ENCODE measurements at regions not wholly inside any gene's neighbourhood (a gene's known extent, or its start where the extent isn't known, plus 50 kb on each side); places are given as distances from the start of the nearest gene placed in this dataset.

DNA sequence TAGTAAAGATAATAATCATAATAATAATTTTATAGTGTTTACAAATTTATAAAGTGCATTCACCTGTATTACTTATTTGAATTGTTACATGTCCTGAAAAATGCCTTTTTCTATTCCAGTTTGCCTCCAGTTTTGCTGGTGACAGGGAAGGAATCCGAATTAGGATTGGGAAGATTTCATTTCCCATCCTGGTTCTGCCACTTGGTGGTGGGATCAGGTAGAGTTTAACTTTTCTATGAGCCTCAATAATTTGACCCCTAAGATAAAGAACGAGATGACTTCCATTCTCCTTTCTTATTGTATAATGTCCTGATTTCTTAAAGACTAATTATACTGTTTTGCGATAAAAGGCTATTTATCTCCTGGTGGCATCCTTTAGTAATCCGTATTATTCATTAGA is 1090.9 kb downstream of the RAPGEF2 start:
- WGBS, 3 donors, result 70 to 76% (median 74%) methylated on average over 4 of the region's 4 CpGs
- TF ChIP-seq, protein P1, sequence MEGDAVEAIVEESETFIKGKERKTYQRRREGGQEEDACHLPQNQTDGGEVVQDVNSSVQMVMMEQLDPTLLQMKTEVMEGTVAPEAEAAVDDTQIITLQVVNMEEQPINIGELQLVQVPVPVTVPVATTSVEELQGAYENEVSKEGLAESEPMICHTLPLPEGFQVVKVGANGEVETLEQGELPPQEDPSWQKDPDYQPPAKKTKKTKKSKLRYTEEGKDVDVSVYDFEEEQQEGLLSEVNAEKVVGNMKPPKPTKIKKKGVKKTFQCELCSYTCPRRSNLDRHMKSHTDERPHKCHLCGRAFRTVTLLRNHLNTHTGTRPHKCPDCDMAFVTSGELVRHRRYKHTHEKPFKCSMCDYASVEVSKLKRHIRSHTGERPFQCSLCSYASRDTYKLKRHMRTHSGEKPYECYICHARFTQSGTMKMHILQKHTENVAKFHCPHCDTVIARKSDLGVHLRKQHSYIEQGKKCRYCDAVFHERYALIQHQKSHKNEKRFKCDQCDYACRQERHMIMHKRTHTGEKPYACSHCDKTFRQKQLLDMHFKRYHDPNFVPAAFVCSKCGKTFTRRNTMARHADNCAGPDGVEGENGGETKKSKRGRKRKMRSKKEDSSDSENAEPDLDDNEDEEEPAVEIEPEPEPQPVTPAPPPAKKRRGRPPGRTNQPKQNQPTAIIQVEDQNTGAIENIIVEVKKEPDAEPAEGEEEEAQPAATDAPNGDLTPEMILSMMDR (IDR thresholded peaks at IDR 0.05), result no peak
- TF ChIP-seq EP300 (IDR thresholded peaks at IDR 0.05), result no peak
- no peak for TF ChIP-seq POLR2A (IDR thresholded peaks at IDR 0.05)
- intact Hi-C loops (cut with DNase I), result no loop called here
- no peaks in the 10 kb centered on the region for H3K36me3 ChIP-seq
- H3K4me3 ChIP-seq, result no peak overlapping the region
- H3K27ac ChIP-seq, result no peak overlapping the region
- no peaks in the 10 kb centered on the region for H3K9me3 ChIP-seq
- H3K27me3 ChIP-seq, result no peaks in the 10 kb centered on the region
- DNase-seq, result no peak
- no peaks in the 10 kb centered on the region for H3K4me1 ChIP-seq (ENCODE audit: insufficient read depth)

DNA sequence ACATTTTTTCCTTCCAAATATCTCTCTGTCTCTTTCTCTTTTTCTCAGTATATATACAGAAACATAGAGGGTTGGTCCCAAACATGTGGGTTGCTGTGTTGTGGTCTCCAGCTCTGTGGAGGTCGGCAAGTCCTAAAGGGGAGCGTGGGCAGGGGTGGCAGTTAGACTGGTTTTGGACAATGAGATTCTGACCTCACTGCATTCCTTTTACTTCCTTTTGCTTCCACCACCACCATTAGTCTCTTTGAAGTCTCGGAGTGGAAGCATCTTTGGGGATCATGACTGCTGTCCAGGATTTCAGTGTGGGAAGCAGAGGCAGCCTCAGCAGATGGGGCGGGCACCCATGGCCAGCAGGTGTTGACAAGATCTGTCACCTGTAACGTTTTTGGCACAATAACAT is 1091.8 kb downstream of the RAPGEF2 start:
- no peak overlapping the region for H3K27ac ChIP-seq
- 73 to 87% (median 74%) methylated on average over 5 of the region's 5 CpGs for WGBS, 3 donors
- intact Hi-C loops (cut with DNase I), result no loop called here

DNA sequence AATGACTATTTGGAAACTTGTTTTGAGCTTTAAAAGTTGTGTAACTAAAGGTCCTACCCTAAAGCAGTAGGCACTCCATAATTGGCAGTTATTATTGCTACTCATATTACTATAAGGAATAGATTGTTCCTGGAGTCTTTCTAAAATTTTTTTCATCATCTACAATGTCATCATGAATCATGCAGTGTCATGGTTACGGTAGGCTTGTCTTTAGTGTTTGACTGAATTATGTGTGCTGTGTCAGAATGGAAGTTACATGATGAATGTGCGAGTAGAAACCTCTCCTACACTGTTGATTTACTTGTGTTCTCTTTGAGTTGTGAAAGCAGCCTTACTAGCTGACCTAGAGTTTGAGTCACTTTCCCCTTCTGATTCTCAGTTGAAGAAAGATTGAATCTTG is 1099.9 kb downstream of the RAPGEF2 start:
- no peak overlapping the region for H3K4me3 ChIP-seq
- intact Hi-C loops (cut with DNase I), result no loop called here
- DNase-seq, result no peak
- no peaks in the 10 kb centered on the region for H3K27me3 ChIP-seq
- H3K4me1 ChIP-seq (ENCODE audit: insufficient read depth), result no peaks in the 10 kb centered on the region
- 58 to 71% (median 62%) methylated on average over 2 of the region's 2 CpGs for WGBS, 3 donors
- no peak for TF ChIP-seq EP300 (IDR thresholded peaks at IDR 0.05)
- H3K36me3 ChIP-seq, result no peaks in the 10 kb centered on the region
- H3K9me3 ChIP-seq, result no peaks in the 10 kb centered on the region
- H3K27ac ChIP-seq, result no peak overlapping the region

More for the DNA sequence above, 1091.8 kb downstream of the RAPGEF2 start:
- no peak for DNase-seq
- Histone ChIP-seq H3K27me3 (no peaks in the 10 kb centered on the region), H3K4me1 (ENCODE audit: insufficient read depth) (no peaks in the 10 kb centered on the region), H3K9me3 (no peaks in the 10 kb centered on the region), H3K4me3 (no peak overlapping the region), H3K36me3 (no peaks in the 10 kb centered on the region)
- TF ChIP-seq EP300 (IDR thresholded peaks at IDR 0.05), result no peak
- TF ChIP-seq, protein P1 (IDR thresholded peaks at IDR 0.05), result no peak
- TF ChIP-seq POLR2A (IDR thresholded peaks at IDR 0.05), result no peak

DNA sequence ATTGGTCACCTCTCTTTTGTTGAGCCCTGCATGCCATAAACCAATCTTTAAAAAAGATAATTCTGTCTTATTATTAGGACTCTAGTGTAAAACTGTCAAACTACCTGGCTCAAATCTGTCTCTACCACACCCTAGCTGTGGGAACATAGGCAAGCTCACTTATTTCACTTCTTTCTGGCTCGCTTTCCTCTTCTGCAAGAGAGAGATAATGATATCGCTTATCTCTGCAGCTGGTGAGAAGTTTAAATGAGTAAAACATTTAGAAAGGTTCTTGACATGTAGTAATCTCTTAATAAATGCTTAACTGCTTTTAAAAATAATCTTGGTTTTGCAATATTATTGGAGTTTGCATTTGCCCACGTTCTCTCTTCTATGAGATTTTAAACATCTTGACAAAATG is 1109.2 kb downstream of the RAPGEF2 start:
- TF ChIP-seq POLR2A (IDR thresholded peaks at IDR 0.05) (no peak), EP300 (IDR thresholded peaks at IDR 0.05) (no peak)
- TF ChIP-seq, protein P1 (IDR thresholded peaks at IDR 0.05), result no peak
- no peaks in the 10 kb centered on the region for H3K4me1 ChIP-seq (ENCODE audit: insufficient read depth)
- DNase-seq, result no peak
- WGBS, 3 donors, result 15 to 28% (median 21%) methylated on average over 3 of the region's 3 CpGs
- no peaks in the 10 kb centered on the region for H3K27me3 ChIP-seq
- H3K36me3 ChIP-seq, result no peaks in the 10 kb centered on the region
- intact Hi-C loops (cut with DNase I), result no loop called here
- no peak overlapping the region for H3K27ac ChIP-seq
- no peaks in the 10 kb centered on the region for H3K9me3 ChIP-seq
- no peak overlapping the region for H3K4me3 ChIP-seq

DNA sequence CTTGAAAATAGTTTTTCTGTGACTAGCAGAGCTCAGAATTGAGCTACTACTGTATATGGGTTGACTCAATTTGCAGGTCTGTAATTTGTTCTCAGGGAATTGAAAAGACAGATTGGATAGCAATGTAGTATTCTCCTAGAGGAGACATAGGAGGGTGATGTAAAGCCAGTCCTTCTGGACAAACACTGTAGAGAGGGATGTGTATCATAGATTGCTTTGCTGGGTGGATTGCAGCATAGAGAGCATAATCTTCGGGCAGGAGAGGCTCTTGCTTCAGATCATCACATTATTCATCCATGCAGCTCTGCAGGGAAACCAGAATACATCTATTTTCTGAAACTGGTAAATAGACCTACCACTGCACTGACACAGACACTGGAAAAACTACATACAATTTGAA is 1110.5 kb downstream of the RAPGEF2 start:
- H3K27me3 ChIP-seq, result no peaks in the 10 kb centered on the region
- no peaks in the 10 kb centered on the region for H3K9me3 ChIP-seq
- H3K4me1 ChIP-seq (ENCODE audit: insufficient read depth), result no peaks in the 10 kb centered on the region
- intact Hi-C loops (cut with DNase I), result no loop called here
- 63 to 82% (median 63%) methylated on average over 1 of the region's 1 CpG for WGBS, 3 donors
- no peak overlapping the region for H3K4me3 ChIP-seq
- H3K36me3 ChIP-seq, result no peaks in the 10 kb centered on the region
- DNase-seq, result no peak
- H3K27ac ChIP-seq, result no peak overlapping the region
- TF ChIP-seq, protein P1 (IDR thresholded peaks at IDR 0.05), result no peak
- no peak for TF ChIP-seq POLR2A (IDR thresholded peaks at IDR 0.05)
- TF ChIP-seq EP300 (IDR thresholded peaks at IDR 0.05), result no peak

Data from ovary (tissue), 7 donors.